IMR-90 (cell line): ENCODE measurements at regions not wholly inside any gene's neighbourhood (a gene's known extent, or its start where the extent isn't known, plus 50 kb on each side); places are given as distances from the start of the nearest gene placed in this dataset.

Source experiments
- ATAC-seq: fragments of 200-7000 bp; cut with Tn5 transposase; 2 replicates; pipeline ENCODE4 v1.9.1; 2020; ENCODE audit warnings: low read depth, mild to moderate bottlenecking, moderate library complexity
- BruUV-seq: library from RNA; stranded (reverse); fragments of 400-500 nt; replicated peaks from 2 replicates; lab custom pipeline; 2021; lab: Mats Ljungman, UMichigan
- CTCF ChIA-PET: fragments of 300-600 bp; formaldehyde crosslinking; extraction: SDS; loops from one replicate; lab custom pipeline; 2021; ENCODE audit warnings: antibody characterized with exemption; lab: Yijun Ruan, JAX
- POLR2A ChIA-PET: fragments of 300-600 bp; sonication (Branson Sonifier 250); formaldehyde crosslinking; loops from one replicate; lab custom pipeline; 2022; ENCODE audit warnings: antibody characterized with exemption; ENCODE audit not compliant: unreplicated experiment; lab: Charles Lee
- DNase-seq: peaks from one replicate; pipeline ENCODE4 v3.0.0; 2013
- H2AFZ ChIP-seq: replicated peaks from 2 replicates; pipeline ENCODE3; 2013; ENCODE audit warnings: low read length, mild to moderate bottlenecking; ENCODE audit not compliant: poor library complexity
- H2AK5ac ChIP-seq: 2 replicates; pipeline ENCODE4 v1.6.1; 2013; ENCODE audit warnings: low read depth, low read length, inconsistent platforms
- H2AK9ac ChIP-seq: replicated peaks from 2 replicates; pipeline ENCODE3; 2013; ENCODE audit warnings: mild to moderate bottlenecking, low read depth, low read length, moderate library complexity; ENCODE audit not compliant: poor library complexity
- H2BK120ac ChIP-seq: 2 replicates; pipeline ENCODE4 v1.6.1; 2013; ENCODE audit warnings: low read depth, low read length, inconsistent platforms
- H2BK15ac ChIP-seq: 3 replicates; pipeline ENCODE4 v1.6.1; 2013; ENCODE audit warnings: low read depth, low read length, inconsistent platforms
- H2BK20ac ChIP-seq: 2 replicates; pipeline ENCODE4 v1.6.1; 2013; ENCODE audit warnings: low read depth, mild to moderate bottlenecking, inconsistent platforms, low read length, moderate library complexity
- H2BK5ac ChIP-seq: 2 replicates; pipeline ENCODE4 v1.6.1; 2013; ENCODE audit warnings: mild to moderate bottlenecking, low read depth, low read length, inconsistent platforms; ENCODE audit not compliant: poor library complexity, severe bottlenecking
- H3K14ac ChIP-seq: replicated peaks from 2 replicates; pipeline ENCODE4 v1.6.1; 2013; ENCODE audit warnings: low read depth, low read length, inconsistent platforms
- H3K18ac ChIP-seq: 2 replicates; pipeline ENCODE4 v1.6.1; 2013; ENCODE audit warnings: low read depth, low read length, control low read depth
- H3K23ac ChIP-seq: 2 replicates; pipeline ENCODE4 v1.6.1; 2013; ENCODE audit warnings: low read depth, low read length, inconsistent platforms
- H3K27ac ChIP-seq: 2 replicates; pipeline ENCODE4 v1.5.1; 2013; ENCODE audit warnings: mild to moderate bottlenecking, control low read depth, low read length; ENCODE audit not compliant: insufficient read depth
- H3K27me3 ChIP-seq: 2 replicates; pipeline ENCODE4 v1.6.1; 2013; ENCODE audit warnings: low read length; ENCODE audit not compliant: control insufficient read depth, insufficient read depth
- H3K36me3 ChIP-seq: 2 replicates; pipeline ENCODE4 v1.6.1; 2013; ENCODE audit warnings: low read length, mixed read lengths; ENCODE audit not compliant: control insufficient read depth, insufficient read depth
- H3K4ac ChIP-seq: 2 replicates; pipeline ENCODE4 v1.6.1; 2013; ENCODE audit warnings: low read depth, low read length, inconsistent platforms
- H3K4me1 ChIP-seq: 2 replicates; pipeline ENCODE4 v1.6.1; 2013; ENCODE audit warnings: low read length, mixed read lengths; ENCODE audit not compliant: control insufficient read depth, insufficient read depth
- H3K4me2 ChIP-seq: 2 replicates; pipeline ENCODE4 v1.6.1; 2013; ENCODE audit warnings: low read depth, mild to moderate bottlenecking, control low read depth, low read length, moderate library complexity
- H3K4me3 ChIP-seq: 2 replicates; pipeline ENCODE4 v1.5.1; 2013; ENCODE audit warnings: low read depth, mild to moderate bottlenecking, control low read depth, low read length, moderate library complexity; ENCODE audit not compliant: insufficient read depth
- H3K56ac ChIP-seq: 2 replicates; pipeline ENCODE4 v1.6.1; 2013; ENCODE audit warnings: low read length, inconsistent platforms; ENCODE audit not compliant: insufficient read depth; ENCODE audit errors: extremely low read depth
- H3K79me1 ChIP-seq, 2 experiments: 2 replicates each; pipeline ENCODE4 v1.6.1; 2013; ENCODE audit warnings: low read length in 2 of 2, inconsistent platforms in 1 of 2, low read depth in 1 of 2
- H3K9ac ChIP-seq: 2 replicates; pipeline ENCODE4 v1.6.1; 2013; ENCODE audit warnings: low read depth, low read length, control low read depth
- H3K9me1 ChIP-seq: 2 replicates; pipeline ENCODE4 v1.6.1; 2013; ENCODE audit warnings: low read length, inconsistent platforms; ENCODE audit not compliant: insufficient read depth
- H3K9me3 ChIP-seq: 2 replicates; pipeline ENCODE4 v1.6.1; 2013; ENCODE audit warnings: low read length; ENCODE audit not compliant: control insufficient read depth, insufficient read depth
- H4K20me1 ChIP-seq: 2 replicates; pipeline ENCODE4 v1.6.1; 2013; ENCODE audit warnings: low read length, inconsistent platforms; ENCODE audit not compliant: insufficient read depth
- H4K5ac ChIP-seq: 2 replicates; pipeline ENCODE4 v1.6.1; 2013; ENCODE audit warnings: mild to moderate bottlenecking, low read depth, low read length, control low read depth
- H4K8ac ChIP-seq, 2 experiments: 2 replicates each; pipeline ENCODE4 v1.6.1; 2013; ENCODE audit warnings: low read depth in 2 of 2, low read length in 2 of 2, control low read depth in 1 of 2, inconsistent platforms in 1 of 2
- H4K91ac ChIP-seq: 2 replicates; pipeline ENCODE4 v1.6.1; 2013; ENCODE audit warnings: low read depth, low read length, inconsistent platforms; ENCODE audit not compliant: insufficient read depth
- BHLHE40 ChIP-seq: fragments of 150-350 bp; IDR thresholded peaks from 2 replicates; pipeline ENCODE4 v1.6.1; 2016; ENCODE audit warnings: mild to moderate bottlenecking, low read depth, low read length
- CEBPB ChIP-seq: IDR thresholded peaks from 2 replicates; pipeline ENCODE4 v1.6.1; 2012; ENCODE audit warnings: low read depth, low read length, improper control_type of control experiment
- CHD1 ChIP-seq: IDR thresholded peaks from 2 replicates; pipeline ENCODE4 v1.6.1; 2012; ENCODE audit warnings: low read depth, low read length, improper control_type of control experiment
- CTCF ChIP-seq: conservative IDR thresholded peaks from 2 replicates; pipeline ENCODE4 v1.5.1; 2012; ENCODE audit warnings: mild to moderate bottlenecking, low read depth, low read length, improper control_type of control experiment
- FOS ChIP-seq: fragments of 150-350 bp; IDR thresholded peaks from 2 replicates; pipeline ENCODE4 v1.6.1; 2016; ENCODE audit warnings: low read depth, low read length
- MAZ ChIP-seq: IDR thresholded peaks from 2 replicates; pipeline ENCODE4 v1.6.1; 2012; ENCODE audit warnings: low read depth, mild to moderate bottlenecking, low read length, improper control_type of control experiment, moderate library complexity, borderline replicate concordance
- MXI1 ChIP-seq: IDR thresholded peaks from 2 replicates; pipeline ENCODE4 v1.6.1; 2012; ENCODE audit warnings: low read depth, mild to moderate bottlenecking, low read length, moderate library complexity, borderline replicate concordance
- NFE2L2 ChIP-seq: fragments of 150-350 bp; IDR thresholded peaks from 2 replicates; pipeline ENCODE4 v1.6.1; 2016; ENCODE audit warnings: low read depth, mild to moderate bottlenecking, low read length
- POLR2A ChIP-seq: IDR thresholded peaks from 2 replicates; pipeline ENCODE4 v1.6.1; 2012; ENCODE audit warnings: mild to moderate bottlenecking, low read depth, low read length
- RAD21 ChIP-seq: IDR thresholded peaks from 2 replicates; pipeline ENCODE4 v1.6.1; 2012; ENCODE audit warnings: low read length, improper control_type of control experiment
- RCOR1 ChIP-seq: IDR thresholded peaks from 2 replicates; pipeline ENCODE4 v1.6.1; 2012; ENCODE audit warnings: mild to moderate bottlenecking, low read length, improper control_type of control experiment; ENCODE audit not compliant: insufficient replicate concordance
- RFX5 ChIP-seq: IDR thresholded peaks from 2 replicates; pipeline ENCODE4 v1.8.0; 2012; ENCODE audit warnings: low read depth, mild to moderate bottlenecking, low read length, moderate library complexity
- SMC3 ChIP-seq: fragments of 150-350 bp; IDR thresholded peaks from 2 replicates; pipeline ENCODE4 v1.6.1; 2016; ENCODE audit warnings: low read depth, mild to moderate bottlenecking, antibody characterized with exemption, low read length, moderate library complexity
- USF2 ChIP-seq: fragments of 150-350 bp; IDR thresholded peaks from 2 replicates; pipeline ENCODE4 v1.6.1; 2017; ENCODE audit warnings: mild to moderate bottlenecking, antibody characterized with exemption, low read length, low read depth
- WGBS, 2 experiments: methylation state at CpG; one replicate each; pipeline versions ENCODE4 v1.1.5 to v1.1.7; 2013; ENCODE audit warnings: missing lambda C conversion rate in 2 of 2; ENCODE audit not compliant: insufficient read length in 1 of 2; ENCODE audit errors: extremely low coverage in 2 of 2; 5-methylcytosine and 5-hydroxymethylcytosine counted together
- dilution Hi-C: fragments of 300-500 bp; cut with HindIII; formaldehyde crosslinking; loops from one replicate; pipeline ENCODE4 v1.14.3; 2018; ENCODE audit warnings: low sequenced_read_pairs; ENCODE audit not compliant: unreplicated experiment
- in situ Hi-C: fragments of 300-500 bp; cut with MboI; formaldehyde crosslinking; loops from 3 replicates; pipeline ENCODE4 v1.14.3; 2019; ENCODE audit warnings: low sequenced_read_pairs, inconsistent platforms, mixed read lengths
- intact Hi-C: fragments of 100-400 bp; cut with micrococcal nuclease; formaldehyde crosslinking; loops from 2 replicates; pipeline ENCODE4 v1.10.0; 2022

- dilution Hi-C loops = no loop called here
- no CpG with 5 or more reads among the region's 1 CpG for WGBS, 2 experiments
- POLR2A ChIA-PET = no interaction called here
Observed at GRCh38 chr7:91357379-91357778, 93.1 kb downstream of the FZD1 start.

More at GRCh38 chr7:91357379-91357778, 93.1 kb downstream of the FZD1 start:
- Histone ChIP-seq H3K27ac (no peak overlapping the region), H2BK20ac (no peak overlapping the region), H2BK5ac (no peak overlapping the region), H2AK9ac (no peak overlapping the region), H3K4me2 (no peak overlapping the region), H3K9ac (no peak overlapping the region), H4K91ac (no peak overlapping the region), H2AK5ac (no peak overlapping the region), H3K14ac (no peak overlapping the region), H3K27me3 (peaks cover 3% of the 10 kb centered on the region), H3K36me3 (no peaks in the 10 kb centered on the region), H4K8ac (no peak overlapping the region), H2BK120ac (no peak overlapping the region), H3K4ac (no peak overlapping the region), H3K4me3 (no peak overlapping the region), H3K23ac (no peak overlapping the region), H3K56ac (no peak overlapping the region), H2BK15ac (no peak overlapping the region), H3K18ac (no peak overlapping the region), H3K9me3 (no peaks in the 10 kb centered on the region), H3K9me1 (no peaks in the 10 kb centered on the region), H3K4me1 (no peaks in the 10 kb centered on the region), H3K79me1 (no peaks in the 10 kb centered on the region), H2AFZ (no peak overlapping the region), H4K20me1 (no peaks in the 10 kb centered on the region), H4K5ac (no peak overlapping the region)
- in situ Hi-C loops (no loop called here), intact Hi-C loops (no loop called here)
- DNase-seq = no peak
- TF ChIP-seq USF2 (no peak), POLR2A (no peak), RAD21 (no peak), RCOR1 (no peak), MXI1 (no peak), CTCF (no peak), MAZ (no peak), NFE2L2 (no peak), FOS (no peak), SMC3 (no peak), CHD1 (no peak), CEBPB (no peak), BHLHE40 (no peak), RFX5 (no peak)
- BruUV-seq = no TSS peak
- CTCF ChIA-PET = no interaction called here
- ATAC-seq = no peak
